ENCODE measurements at regions not wholly inside any gene's neighbourhood (a gene's known extent, or its start where the extent isn't known, plus 50 kb on each side); places are given as distances from the start of the nearest gene placed in this dataset.

GRCh38 chr6:184161-184700 lies 108.1 kb upstream of the DUSP22 start:
- Histone ChIP-seq H3K27ac (ENCODE audit: low read depth in 2 of 2, low read length in 1 of 2) (no peak overlapping the region), H3K9ac (no peak overlapping the region), H3K79me2 (ENCODE audit: insufficient read depth) (no peaks in the 10 kb centered on the region), H3K27me3 (ENCODE audit: insufficient read depth) (peaks cover 66% of the 10 kb centered on the region; the same call in 1 of the 2 replicates), H3K4me3 (ENCODE audit: low read depth in 2 of 2, low read length in 1 of 2) (no peak overlapping the region), H3K36me3 (replicated peaks in 1 of 2; ENCODE audit: control insufficient read depth in 1 of 2, insufficient read depth in 2 of 2, low read length in 1 of 2) (no peaks in the 10 kb centered on the region), H3F3A (replicated peaks; ENCODE audit: insufficient read depth) (no peaks in the 10 kb centered on the region), H3K4me1 (ENCODE audit: control insufficient read depth in 1 of 2, insufficient read depth in 2 of 2, low read depth in 1 of 2, low read length in 1 of 2) (no peaks in the 10 kb centered on the region), H3K9me2 (no peaks in the 10 kb centered on the region), H3K9me3 (no peaks in the 10 kb centered on the region), H3K4me2 (no peak overlapping the region), H4K20me1 (ENCODE audit: insufficient read depth) (no peaks in the 10 kb centered on the region), H2AFZ (ENCODE audit: low read depth) (no peak overlapping the region)
- 16% methylated on average over 7 of the region's 7 CpGs for WGBS (ENCODE audit: low lambda C conversion rate)
- CTCF ChIA-PET: interaction anchor here (1.2 kb wide), 1 partner anchor 409 kb away, joined by 7 read pairs; no protein-coding TSS in a partner anchor
- POLR2A ChIA-PET: no interaction called here
- TF ChIP-seq TCF12 (IDR thresholded peaks at IDR 0.05) (no peak), ELF1 (IDR thresholded peaks at IDR 0.05) (no peak), RFX5 (IDR thresholded peaks at IDR 0.05; ENCODE audit: low read length) (no peak)
- no peak for DNase-seq

GRCh38 chr6:186340-186965 lies 105.8 kb upstream of the DUSP22 start:
- H3K4me2 ChIP-seq: no peak overlapping the region
- H3K9ac ChIP-seq: no peak overlapping the region
- CTCF ChIA-PET: interaction anchor here (0.9 kb wide), 1 partner anchor 19 kb away, joined by 3 read pairs; no protein-coding TSS in a partner anchor
- H3K27ac ChIP-seq (ENCODE audit: low read depth in 2 of 2, low read length in 1 of 2): no peak overlapping the region
- H3K79me2 ChIP-seq (ENCODE audit: insufficient read depth): no peaks in the 10 kb centered on the region
- no peak for DNase-seq
- no peak overlapping the region for H2AFZ ChIP-seq (ENCODE audit: low read depth)
- H4K20me1 ChIP-seq (ENCODE audit: insufficient read depth): no peaks in the 10 kb centered on the region
- H3K27me3 ChIP-seq (ENCODE audit: insufficient read depth): peaks cover 59% of the 10 kb centered on the region; the same call in 1 of the 2 replicates
- no peaks in the 10 kb centered on the region for H3K36me3 ChIP-seq (replicated peaks in 1 of 2; ENCODE audit: control insufficient read depth in 1 of 2, insufficient read depth in 2 of 2, low read length in 1 of 2)
- no peaks in the 10 kb centered on the region for H3K9me2 ChIP-seq
- TF ChIP-seq IRF3 (IDR thresholded peaks at IDR 0.05; ENCODE audit: low read depth, low read length) (no peak), FOXJ3 (CRISPR knock-in tag; IDR thresholded peaks at IDR 0.05) (no peak), TCF12 (IDR thresholded peaks at IDR 0.05) (peak; percentile 18; the same call in 1 of the 2 replicates)
- POLR2A ChIA-PET: no interaction called here
- H3K4me1 ChIP-seq (ENCODE audit: control insufficient read depth in 1 of 2, insufficient read depth in 2 of 2, low read depth in 1 of 2, low read length in 1 of 2): no peaks in the 10 kb centered on the region
- no peak overlapping the region for H3K4me3 ChIP-seq (ENCODE audit: low read depth in 2 of 2, low read length in 1 of 2)
- H3F3A ChIP-seq (replicated peaks; ENCODE audit: insufficient read depth): no peaks in the 10 kb centered on the region
- WGBS (ENCODE audit: low lambda C conversion rate): 13% methylated on average over 9 of the region's 12 CpGs
- H3K9me3 ChIP-seq: no peaks in the 10 kb centered on the region

DNA sequence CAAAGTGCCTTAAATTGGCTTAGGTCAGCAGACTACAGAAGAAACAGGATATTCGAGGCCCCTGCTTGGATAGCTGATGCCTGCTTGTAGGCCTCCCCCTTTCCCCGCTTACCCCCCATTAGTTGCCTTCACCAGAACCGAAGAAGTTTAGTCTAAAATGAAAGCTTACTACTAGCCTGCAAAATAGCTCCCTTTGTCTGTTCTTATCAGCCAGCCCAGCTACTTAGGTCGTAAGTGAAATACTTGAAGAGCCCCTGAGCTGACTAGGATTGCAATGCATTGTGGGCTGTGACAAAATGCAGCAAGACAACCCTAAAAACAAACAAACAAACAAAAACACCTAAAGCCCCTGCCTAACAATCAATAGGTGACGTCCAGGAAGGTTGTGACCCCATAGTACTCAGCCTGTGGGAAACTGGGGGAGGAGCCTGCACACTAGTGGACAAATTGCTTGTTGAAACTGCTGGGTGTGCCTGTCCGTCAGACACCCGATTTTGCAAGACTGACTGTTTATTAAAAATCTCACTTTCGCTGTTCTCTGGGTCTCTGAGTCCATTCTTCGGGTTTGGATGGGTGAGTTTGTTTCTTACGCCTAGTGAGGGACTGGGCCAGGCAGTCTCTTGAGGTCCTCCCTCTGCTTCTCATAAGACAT lies 105.0 kb upstream of the DUSP22 start:
- H4K20me1 ChIP-seq (ENCODE audit: insufficient read depth): no peaks in the 10 kb centered on the region
- H3K9me2 ChIP-seq: no peaks in the 10 kb centered on the region
- no peak for DNase-seq
- 22% methylated on average over 10 of the region's 10 CpGs for WGBS (ENCODE audit: low lambda C conversion rate)
- H3K9me3 ChIP-seq: no peaks in the 10 kb centered on the region
- no peaks in the 10 kb centered on the region for H3F3A ChIP-seq (replicated peaks; ENCODE audit: insufficient read depth)
- TF ChIP-seq GABPA (IDR thresholded peaks at IDR 0.05; ENCODE audit: low read depth): no peak
- TF ChIP-seq FOSL2 (IDR thresholded peaks at IDR 0.05; ENCODE audit: borderline replicate concordance, low read depth): no peak
- TF ChIP-seq, protein P1, sequence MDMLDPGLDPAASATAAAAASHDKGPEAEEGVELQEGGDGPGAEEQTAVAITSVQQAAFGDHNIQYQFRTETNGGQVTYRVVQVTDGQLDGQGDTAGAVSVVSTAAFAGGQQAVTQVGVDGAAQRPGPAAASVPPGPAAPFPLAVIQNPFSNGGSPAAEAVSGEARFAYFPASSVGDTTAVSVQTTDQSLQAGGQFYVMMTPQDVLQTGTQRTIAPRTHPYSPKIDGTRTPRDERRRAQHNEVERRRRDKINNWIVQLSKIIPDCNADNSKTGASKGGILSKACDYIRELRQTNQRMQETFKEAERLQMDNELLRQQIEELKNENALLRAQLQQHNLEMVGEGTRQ (IDR thresholded peaks at IDR 0.05; ENCODE audit: borderline replicate concordance, low read depth, low read length): no peak
- TF ChIP-seq NRF1 (IDR thresholded peaks at IDR 0.05; ENCODE audit: low read depth, low read length): no peak
- TF ChIP-seq SMC3 (IDR thresholded peaks at IDR 0.05; ENCODE audit: low read depth, low read length): no peak
- no peak overlapping the region for H2AFZ ChIP-seq (ENCODE audit: low read depth)
- CTCF ChIA-PET: interaction anchor here (1.0 to 2.2 kb wide), 3 partner anchors 18 to 221 kb away, joined by 3 to 9 read pairs (median 4); no protein-coding TSS in a partner anchor
- no peak overlapping the region for H3K9ac ChIP-seq
- H3K4me2 ChIP-seq: no peak overlapping the region
- H3K4me1 ChIP-seq (ENCODE audit: control insufficient read depth in 1 of 2, insufficient read depth in 2 of 2, low read depth in 1 of 2, low read length in 1 of 2): no peaks in the 10 kb centered on the region
- H3K4me3 ChIP-seq (ENCODE audit: low read depth in 2 of 2, low read length in 1 of 2): no peak overlapping the region
- no peak overlapping the region for H3K27ac ChIP-seq (ENCODE audit: low read depth in 2 of 2, low read length in 1 of 2)
- H3K27me3 ChIP-seq (ENCODE audit: insufficient read depth): peaks cover 51% of the 10 kb centered on the region; the same call in 1 of the 2 replicates
- POLR2A ChIA-PET: no interaction called here
- H3K79me2 ChIP-seq (ENCODE audit: insufficient read depth): no peaks in the 10 kb centered on the region
- no peaks in the 10 kb centered on the region for H3K36me3 ChIP-seq (replicated peaks in 1 of 2; ENCODE audit: control insufficient read depth in 1 of 2, insufficient read depth in 2 of 2, low read length in 1 of 2)

Data from SK-N-SH (cell line).